OCI-LY7 (cell line): ENCODE measurements at regions not wholly inside any gene's neighbourhood (a gene's known extent, or its start where the extent isn't known, plus 50 kb on each side); places are given as distances from the start of the nearest gene placed in this dataset.

ENCODE experiments used
- CTCF ChIP-seq: fragments of 200-600 bp; sonication (generic); conservative IDR thresholded peaks from 2 replicates; pipeline ENCODE4 v1.5.1; 2014; ENCODE audit warnings: mild to moderate bottlenecking, antibody characterized with exemption, low read length, moderate library complexity, mixed read lengths
- EZH2phosphoT487 ChIP-seq: fragments of 200-600 bp; sonication (generic); IDR thresholded peaks from 2 replicates; pipeline ENCODE4 v1.6.1; 2018; ENCODE audit warnings: low read depth, borderline replicate concordance, mild to moderate bottlenecking, mixed run types, antibody characterized with exemption, low read length, moderate library complexity, mixed read lengths

GRCh38 chr13:78085434-78086225 is 167.0 kb upstream of the EDNRB start:
- no peak for TF ChIP-seq CTCF
- no peak for TF ChIP-seq EZH2phosphoT487
